ENCODE measurements at regions not wholly inside any gene's neighbourhood (a gene's known extent, or its start where the extent isn't known, plus 50 kb on each side); places are given as distances from the start of the nearest gene placed in this dataset.

DNA sequence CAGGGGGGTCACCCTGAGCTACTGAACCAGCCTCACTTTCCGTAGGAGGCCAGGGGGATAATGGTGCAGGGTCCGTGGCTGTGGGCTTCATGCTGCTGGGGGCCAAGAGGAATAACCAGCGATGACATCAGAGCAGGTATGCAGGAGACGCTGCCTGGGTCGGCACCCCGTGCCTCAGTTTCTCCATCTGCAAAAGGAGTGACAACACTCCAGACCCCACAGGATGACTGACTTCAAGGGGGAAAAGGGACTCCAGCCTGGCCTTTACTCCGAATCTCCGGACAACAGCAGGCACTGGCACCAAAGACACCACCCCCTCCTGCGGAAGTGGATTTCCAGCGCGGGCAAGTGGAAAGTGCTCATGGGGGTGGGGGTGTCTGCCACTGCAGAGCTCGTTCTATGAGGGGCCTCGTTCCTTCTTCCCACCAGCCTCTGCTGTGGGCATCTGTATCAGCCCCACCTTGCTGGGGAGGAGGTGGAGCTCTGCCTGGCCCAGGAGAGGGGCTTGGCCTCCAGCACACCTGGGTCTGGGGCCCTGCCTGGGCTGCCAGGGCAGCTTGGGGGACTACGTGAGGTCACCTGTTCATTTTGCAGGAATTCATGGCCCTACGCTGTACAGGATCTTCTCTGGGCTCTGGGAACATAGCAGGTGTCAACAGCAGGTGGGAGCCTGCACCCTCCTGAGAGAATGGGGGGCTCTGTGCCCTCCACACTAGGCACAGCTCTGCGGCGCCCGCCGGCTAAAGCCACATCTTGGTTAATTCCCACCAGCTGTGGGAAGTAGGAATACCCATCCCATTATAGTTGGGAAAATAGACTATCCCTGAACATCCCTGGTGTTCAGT lies 216.6 kb upstream of the C14orf180 start:
- Mint-ChIP-seq H3K27ac (ENCODE audit: low read depth) (no peak overlapping the region), H3K4me3 (no peak overlapping the region), H3K27me3 (no peaks in the 10 kb centered on the region), H3K9me3 (no peaks in the 10 kb centered on the region), H3K4me1 (no peaks in the 10 kb centered on the region), H3K36me3 (ENCODE audit: insufficient read depth) (no peaks in the 10 kb centered on the region)
- ATAC-seq (replicated peaks; ENCODE audit: extremely low read depth, poor library complexity, severe bottlenecking) (no peak), DNase-seq (ENCODE audit: low spot score in 2 of 2) (no peak)

DNA sequence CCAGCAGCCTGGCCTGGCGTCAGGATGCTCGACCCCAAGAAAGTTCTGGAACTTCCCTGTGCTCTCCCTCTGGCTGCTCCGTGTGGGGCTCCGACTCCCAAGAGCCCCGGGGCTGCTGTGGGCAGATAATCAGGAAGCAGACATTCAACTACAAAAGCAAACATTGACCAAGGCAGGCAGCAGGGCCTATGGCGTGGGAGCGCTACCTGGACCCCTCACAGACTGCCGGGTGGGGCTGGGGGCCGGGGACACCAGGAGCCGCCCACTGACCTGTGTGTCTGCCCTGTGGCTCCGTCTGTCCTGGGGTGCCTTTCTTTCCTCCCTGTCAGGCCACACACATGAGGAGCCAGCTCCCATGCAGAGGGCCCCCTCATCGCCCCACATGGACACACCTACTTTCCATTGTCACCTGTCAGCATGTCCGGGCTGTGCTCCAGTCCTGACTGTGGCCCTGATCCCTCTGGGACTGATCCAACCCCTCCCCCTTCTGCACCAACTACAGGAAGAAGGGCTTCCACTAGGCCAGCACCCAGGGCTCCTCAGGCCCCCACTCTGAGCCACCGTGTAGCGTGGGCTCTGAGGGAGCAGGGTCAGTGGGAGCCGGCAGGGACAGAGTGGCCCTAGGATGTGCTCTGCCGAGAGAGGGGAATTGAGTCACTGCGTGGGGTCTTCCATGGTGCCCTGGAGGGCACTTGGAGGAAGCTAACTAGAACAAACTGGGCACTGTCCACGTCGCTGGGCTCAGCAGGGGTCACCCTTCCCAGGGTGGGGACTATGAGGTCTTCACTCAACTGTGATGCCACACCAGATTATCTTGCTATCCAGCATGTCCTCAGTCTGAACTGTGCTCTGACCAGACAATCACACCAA lies 215.4 kb upstream of the C14orf180 start:
- H3K9me3 Mint-ChIP-seq, result no peaks in the 10 kb centered on the region
- DNase-seq (ENCODE audit: low spot score in 2 of 2) (no peak), ATAC-seq (replicated peaks; ENCODE audit: extremely low read depth, poor library complexity, severe bottlenecking) (no peak)
- no peaks in the 10 kb centered on the region for H3K27me3 Mint-ChIP-seq
- no peak overlapping the region for H3K4me3 Mint-ChIP-seq
- no peaks in the 10 kb centered on the region for H3K4me1 Mint-ChIP-seq
- H3K36me3 Mint-ChIP-seq (ENCODE audit: insufficient read depth), result no peaks in the 10 kb centered on the region
- H3K27ac Mint-ChIP-seq (ENCODE audit: low read depth), result no peak overlapping the region

DNA sequence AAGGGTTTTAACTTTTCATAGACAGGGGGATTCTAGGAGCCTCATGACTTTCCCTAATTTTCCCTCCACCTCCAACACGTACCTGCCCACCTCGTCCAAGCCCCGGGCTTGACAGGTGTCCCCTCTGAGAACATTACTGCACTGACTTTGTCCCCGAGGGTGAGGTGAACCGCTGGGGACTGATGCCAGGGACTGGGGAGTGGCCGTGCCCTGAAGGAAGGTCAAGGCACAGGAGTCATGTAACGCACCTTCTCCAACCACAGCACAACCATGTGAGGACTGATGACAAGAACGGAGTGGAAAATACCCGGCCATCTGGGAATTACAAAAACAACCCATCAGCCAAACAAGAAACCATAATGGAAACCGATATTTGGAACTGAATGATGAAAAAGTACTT lies 214.7 kb upstream of the C14orf180 start:
- H3K27me3 Mint-ChIP-seq, result peaks cover 5% of the 10 kb centered on the region
- H3K4me3 Mint-ChIP-seq, result no peak overlapping the region
- H3K36me3 Mint-ChIP-seq (ENCODE audit: insufficient read depth), result no peaks in the 10 kb centered on the region
- no peak for ATAC-seq (replicated peaks; ENCODE audit: extremely low read depth, poor library complexity, severe bottlenecking)
- H3K27ac Mint-ChIP-seq (ENCODE audit: low read depth), result no peak overlapping the region
- H3K9me3 Mint-ChIP-seq, result no peaks in the 10 kb centered on the region
- H3K4me1 Mint-ChIP-seq, result no peaks in the 10 kb centered on the region
- no peak for DNase-seq (ENCODE audit: low spot score in 2 of 2)

DNA sequence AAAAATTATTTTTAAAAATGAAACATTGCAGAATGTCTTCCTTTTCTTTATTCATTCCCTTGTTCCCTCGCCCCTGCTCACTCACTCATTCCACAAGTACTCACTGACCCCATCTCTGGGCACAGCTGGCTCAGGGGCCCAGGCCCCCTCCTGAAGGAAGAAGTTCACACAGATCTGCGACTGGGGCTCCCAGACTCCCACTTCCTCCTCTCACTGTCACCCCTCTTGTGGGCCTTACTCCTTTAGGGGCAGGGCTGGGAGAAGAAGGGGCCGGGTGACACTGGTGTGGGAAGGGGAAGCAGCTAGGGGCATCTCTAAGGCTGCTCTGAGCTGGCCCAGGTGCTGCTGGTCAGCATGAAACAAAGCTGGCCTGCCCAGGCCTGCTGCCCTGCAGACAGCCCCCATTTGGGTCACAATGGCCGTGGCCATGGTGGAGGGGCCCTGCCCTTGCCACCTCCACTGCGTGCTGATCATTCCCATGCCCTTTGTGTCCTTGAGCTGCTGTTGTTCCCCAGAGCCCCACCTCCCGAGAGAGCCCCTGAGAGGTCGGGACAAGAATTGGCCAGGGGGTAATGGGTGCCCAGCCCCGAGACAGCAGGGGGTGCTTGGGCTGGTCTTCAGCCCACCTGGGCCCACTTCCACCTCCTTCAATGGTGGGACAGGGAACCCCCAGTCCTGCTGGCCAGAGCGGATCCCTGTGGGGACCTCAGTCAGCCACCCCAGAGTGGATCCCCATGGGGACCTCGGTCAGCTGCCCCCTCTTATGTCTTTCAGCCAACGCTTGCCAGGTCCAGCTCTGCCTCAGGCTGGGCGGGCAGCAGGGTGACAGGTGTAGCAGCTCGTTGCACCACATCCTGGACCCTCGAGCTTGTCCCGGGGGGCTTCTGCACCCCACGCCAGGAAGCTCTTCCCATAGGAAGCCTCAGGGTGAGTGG lies 212.4 kb upstream of the C14orf180 start:
- no peak for ATAC-seq (replicated peaks; ENCODE audit: extremely low read depth, poor library complexity, severe bottlenecking)
- Mint-ChIP-seq H3K27me3 (peaks cover 9% of the 10 kb centered on the region), H3K4me3 (no peak overlapping the region), H3K27ac (ENCODE audit: low read depth) (no peak overlapping the region), H3K4me1 (no peaks in the 10 kb centered on the region), H3K36me3 (ENCODE audit: insufficient read depth) (no peaks in the 10 kb centered on the region), H3K9me3 (no peaks in the 10 kb centered on the region)
- DNase-seq (ENCODE audit: low spot score in 2 of 2), result no peak

DNA sequence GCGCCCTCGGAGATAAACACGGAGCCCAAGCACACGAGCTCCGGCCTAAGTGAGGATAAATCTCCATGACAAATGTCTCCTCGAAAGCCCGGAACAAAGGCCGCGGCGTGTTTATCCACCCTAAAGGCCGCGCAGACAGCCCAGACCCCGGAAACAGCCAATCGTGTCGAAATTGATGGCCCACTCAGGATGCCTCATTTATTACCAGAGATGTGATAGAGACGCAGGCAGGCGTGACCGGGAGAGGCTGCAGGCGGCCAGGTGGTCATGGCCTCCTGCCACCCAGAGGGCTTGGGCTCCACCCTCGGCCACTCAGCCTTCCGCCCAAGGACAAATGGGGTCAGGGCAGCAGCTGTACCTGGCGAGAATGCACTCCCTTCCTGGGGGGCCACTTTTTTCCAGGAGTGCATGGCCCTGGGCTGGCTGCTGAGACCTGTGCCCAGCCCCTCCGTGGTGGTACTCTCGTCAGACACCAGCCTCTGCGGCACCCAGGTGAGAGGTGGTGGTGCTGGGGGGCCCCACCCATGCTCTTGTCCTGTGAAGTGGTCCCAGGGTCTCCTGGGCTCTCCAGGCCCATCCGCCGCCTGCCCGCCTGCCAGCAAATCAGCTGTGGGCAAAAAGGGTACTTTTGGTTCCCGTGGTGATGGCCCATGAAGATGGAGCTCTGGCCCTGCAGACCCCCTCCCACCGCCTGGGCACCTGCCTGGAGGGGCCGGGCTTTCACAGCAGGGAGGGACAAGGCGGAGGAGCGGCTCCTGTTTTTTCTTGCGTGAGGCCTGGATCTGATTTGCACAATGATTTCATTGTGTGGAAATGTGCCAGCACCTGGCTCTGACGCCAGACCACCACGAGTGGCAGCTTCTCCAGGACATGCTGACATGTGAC lies 211.5 kb upstream of the C14orf180 start:
- Mint-ChIP-seq H3K36me3 (ENCODE audit: insufficient read depth) (no peaks in the 10 kb centered on the region), H3K27ac (ENCODE audit: low read depth) (no peak overlapping the region), H3K27me3 (peaks cover 9% of the 10 kb centered on the region), H3K4me1 (no peaks in the 10 kb centered on the region), H3K9me3 (no peaks in the 10 kb centered on the region), H3K4me3 (no peak overlapping the region)
- no peak for ATAC-seq (replicated peaks; ENCODE audit: extremely low read depth, poor library complexity, severe bottlenecking)
- no peak for DNase-seq (ENCODE audit: low spot score in 2 of 2)

DNA sequence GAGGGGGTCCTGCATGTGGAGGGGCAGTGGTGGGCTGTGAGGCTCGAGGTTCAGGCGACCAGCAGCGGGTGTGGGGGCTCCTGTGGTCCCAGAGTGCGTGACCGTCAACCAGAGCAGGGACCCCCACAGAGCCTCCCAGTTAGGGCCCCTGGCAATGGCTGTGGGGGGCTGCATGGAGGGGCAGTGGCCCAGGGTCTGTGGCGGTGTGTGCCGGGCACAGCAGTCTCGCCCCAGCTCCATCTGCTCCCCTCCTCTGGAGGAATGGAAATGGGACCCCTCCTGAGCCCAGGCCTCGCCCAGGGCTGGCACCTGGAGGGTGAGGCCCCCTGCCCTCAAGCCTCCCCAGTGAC lies 210.8 kb upstream of the C14orf180 start:
- Mint-ChIP-seq H3K9me3 (no peaks in the 10 kb centered on the region), H3K4me3 (no peak overlapping the region), H3K27me3 (peaks cover 9% of the 10 kb centered on the region), H3K27ac (ENCODE audit: low read depth) (no peak overlapping the region), H3K4me1 (no peaks in the 10 kb centered on the region), H3K36me3 (ENCODE audit: insufficient read depth) (no peaks in the 10 kb centered on the region)
- ATAC-seq (replicated peaks; ENCODE audit: extremely low read depth, poor library complexity, severe bottlenecking), result no peak
- no peak for DNase-seq (ENCODE audit: low spot score in 2 of 2)

DNA sequence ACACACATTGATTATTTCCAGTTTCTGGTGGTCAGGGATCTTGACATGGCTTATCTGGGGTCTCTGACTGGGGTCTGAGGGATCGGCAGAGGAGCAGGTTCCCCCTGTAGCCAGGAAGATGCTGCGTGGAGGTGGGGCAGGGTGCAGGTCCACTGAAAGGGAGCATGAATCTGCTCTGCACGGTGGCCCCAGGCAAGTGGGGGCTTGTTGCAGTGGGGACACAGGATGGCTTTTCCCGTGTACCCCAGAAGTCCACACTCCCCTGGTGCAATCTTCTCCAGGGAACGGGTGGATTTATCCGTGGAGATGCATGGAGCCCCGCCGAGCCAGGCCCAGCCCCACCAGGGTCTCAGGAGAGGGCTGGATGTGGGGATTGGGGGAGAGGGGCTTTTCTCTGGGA lies 210.4 kb upstream of the C14orf180 start:
- Mint-ChIP-seq H3K27me3 (peaks cover 9% of the 10 kb centered on the region), H3K9me3 (no peaks in the 10 kb centered on the region), H3K4me1 (no peaks in the 10 kb centered on the region), H3K36me3 (ENCODE audit: insufficient read depth) (no peaks in the 10 kb centered on the region), H3K27ac (ENCODE audit: low read depth) (no peak overlapping the region), H3K4me3 (no peak overlapping the region)
- ATAC-seq (replicated peaks; ENCODE audit: extremely low read depth, poor library complexity, severe bottlenecking) (no peak), DNase-seq (ENCODE audit: low spot score in 2 of 2) (no peak)

DNA sequence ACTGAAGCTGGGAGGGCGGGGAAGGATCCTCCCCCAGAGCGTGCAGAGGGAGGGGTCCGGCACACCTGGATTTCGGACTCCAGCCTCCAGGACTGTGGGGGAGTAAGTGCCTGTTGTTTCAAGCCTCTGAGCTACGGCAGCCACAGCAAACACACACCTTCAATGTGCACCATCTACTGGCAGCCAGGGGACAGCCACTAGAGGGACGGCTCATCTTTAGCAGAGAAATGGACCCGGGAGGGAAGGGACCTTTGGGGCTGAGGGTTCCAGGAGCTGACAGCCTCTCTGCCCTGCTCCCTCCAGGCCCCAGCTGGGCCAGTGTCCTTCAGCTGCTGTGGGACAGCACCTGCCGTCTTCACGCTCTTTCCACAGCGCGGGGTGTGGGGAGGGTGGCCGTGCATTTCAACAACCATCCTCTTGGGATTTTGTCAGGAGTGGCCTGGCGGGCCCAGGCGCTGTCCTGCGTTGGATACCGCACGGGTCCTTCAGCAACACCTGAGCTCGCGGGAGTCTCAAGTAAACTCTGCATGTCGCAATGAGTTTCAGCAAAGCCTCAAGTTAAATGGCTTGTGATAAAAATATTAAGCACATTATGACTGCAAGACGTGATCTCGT lies 209.2 kb upstream of the C14orf180 start:
- ATAC-seq (replicated peaks; ENCODE audit: extremely low read depth, poor library complexity, severe bottlenecking) (no peak), DNase-seq (ENCODE audit: low spot score in 2 of 2) (no peak)
- H3K36me3 Mint-ChIP-seq (ENCODE audit: insufficient read depth), result no peaks in the 10 kb centered on the region
- H3K9me3 Mint-ChIP-seq, result no peaks in the 10 kb centered on the region
- H3K27ac Mint-ChIP-seq (ENCODE audit: low read depth), result no peak overlapping the region
- no peak overlapping the region for H3K4me3 Mint-ChIP-seq
- H3K27me3 Mint-ChIP-seq, result peaks cover 9% of the 10 kb centered on the region
- no peaks in the 10 kb centered on the region for H3K4me1 Mint-ChIP-seq

DNA sequence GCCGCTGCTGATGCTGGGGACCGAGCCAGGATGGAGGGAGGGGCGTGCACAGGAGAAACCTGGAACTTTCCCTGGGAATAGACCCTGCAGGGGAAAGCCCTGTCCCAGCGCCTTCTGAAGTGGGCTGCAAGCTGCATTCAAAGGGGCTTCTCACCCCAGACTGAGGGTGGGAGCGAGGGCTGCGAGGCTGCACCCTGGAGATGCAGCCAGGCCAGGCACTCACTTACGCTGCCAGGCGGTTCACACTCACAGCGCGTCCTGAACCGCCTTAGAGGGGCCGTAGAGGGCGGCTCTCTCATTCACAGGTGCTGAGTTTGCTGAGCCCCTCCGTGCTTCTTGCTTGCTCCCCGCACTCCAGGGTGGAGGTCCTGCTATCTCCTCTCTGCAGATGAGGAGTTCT lies 208.5 kb upstream of the C14orf180 start:
- H3K4me3 Mint-ChIP-seq, result no peak overlapping the region
- peaks cover 9% of the 10 kb centered on the region for H3K27me3 Mint-ChIP-seq
- H3K27ac Mint-ChIP-seq (ENCODE audit: low read depth), result no peak overlapping the region
- H3K9me3 Mint-ChIP-seq, result no peaks in the 10 kb centered on the region
- ATAC-seq (replicated peaks; ENCODE audit: extremely low read depth, poor library complexity, severe bottlenecking), result no peak
- no peaks in the 10 kb centered on the region for H3K4me1 Mint-ChIP-seq
- no peak for DNase-seq (ENCODE audit: low spot score in 2 of 2)
- no peaks in the 10 kb centered on the region for H3K36me3 Mint-ChIP-seq (ENCODE audit: insufficient read depth)

DNA sequence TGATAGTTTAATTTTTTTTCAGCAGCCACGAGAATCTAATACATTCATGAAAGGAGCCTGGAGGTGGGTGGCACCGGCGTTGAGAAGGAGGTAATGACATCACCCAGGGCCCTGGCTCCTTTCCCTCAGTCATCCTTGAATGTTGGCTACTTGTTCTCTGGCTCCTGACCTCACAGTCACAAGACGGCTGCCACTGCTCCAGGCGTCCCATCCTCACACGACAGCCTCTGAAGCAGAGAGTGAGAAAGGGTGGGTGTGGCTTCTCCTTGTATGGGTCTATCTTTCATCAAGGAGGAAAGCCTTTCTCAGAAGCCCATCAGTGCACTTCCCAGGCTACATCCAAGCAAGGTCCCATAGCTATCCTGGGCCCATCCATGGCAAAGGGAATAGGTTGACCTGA lies 207.6 kb upstream of the C14orf180 start:
- H3K27ac Mint-ChIP-seq (ENCODE audit: low read depth), result no peak overlapping the region
- H3K36me3 Mint-ChIP-seq (ENCODE audit: insufficient read depth), result no peaks in the 10 kb centered on the region
- H3K9me3 Mint-ChIP-seq, result no peaks in the 10 kb centered on the region
- DNase-seq (ENCODE audit: low spot score in 2 of 2) (no peak), ATAC-seq (replicated peaks; ENCODE audit: extremely low read depth, poor library complexity, severe bottlenecking) (no peak)
- no peaks in the 10 kb centered on the region for H3K4me1 Mint-ChIP-seq
- no peak overlapping the region for H3K4me3 Mint-ChIP-seq
- H3K27me3 Mint-ChIP-seq, result peaks cover 15% of the 10 kb centered on the region

DNA sequence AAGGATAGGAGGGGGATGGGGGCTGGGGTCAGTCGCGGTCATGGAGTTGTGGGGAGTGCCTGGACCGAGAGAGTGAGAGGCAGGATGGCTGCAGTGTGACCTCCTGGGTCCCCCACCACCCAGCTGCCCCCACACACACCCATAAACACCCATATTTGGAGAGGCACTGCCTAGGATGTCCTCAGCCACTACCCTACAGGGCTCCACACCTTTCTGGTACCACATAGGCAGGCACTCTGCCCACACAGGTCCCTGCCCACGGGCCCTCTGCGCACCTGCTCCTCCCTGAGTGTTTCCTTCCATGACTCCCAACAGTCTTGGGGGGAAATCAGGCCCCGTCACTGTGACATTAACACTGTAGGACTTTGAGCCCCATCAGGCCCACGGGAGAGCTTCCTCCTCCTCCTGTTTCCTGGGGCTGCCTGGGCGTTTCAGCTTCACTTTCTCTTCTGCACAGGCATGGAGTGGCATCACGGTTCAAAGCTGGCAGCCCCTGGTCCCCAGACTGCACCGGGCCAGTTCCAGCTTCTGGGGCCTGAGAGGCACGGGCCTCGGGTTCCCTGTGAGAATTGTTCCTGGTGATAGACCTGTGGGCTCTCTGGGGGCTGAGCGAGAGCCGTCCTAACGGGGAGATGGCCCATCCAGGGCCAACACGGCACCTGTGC lies 207.0 kb upstream of the C14orf180 start:
- H3K36me3 Mint-ChIP-seq (ENCODE audit: insufficient read depth), result no peaks in the 10 kb centered on the region
- DNase-seq (ENCODE audit: low spot score in 2 of 2) (no peak), ATAC-seq (replicated peaks; ENCODE audit: extremely low read depth, poor library complexity, severe bottlenecking) (no peak)
- no peaks in the 10 kb centered on the region for H3K9me3 Mint-ChIP-seq
- no peaks in the 10 kb centered on the region for H3K4me1 Mint-ChIP-seq
- no peak overlapping the region for H3K4me3 Mint-ChIP-seq
- H3K27ac Mint-ChIP-seq (ENCODE audit: low read depth), result peak overlapping the region; percentile 16
- peaks cover 21% of the 10 kb centered on the region for H3K27me3 Mint-ChIP-seq

Data from central memory CD8-positive, alpha-beta T cell (primary cell).